Mesenchymal stem cell (in vitro differentiated cells and primary cell): ENCODE measurements at regions not wholly inside any gene's neighbourhood (a gene's known extent, or its start where the extent isn't known, plus 50 kb on each side); places are given as distances from the start of the nearest gene placed in this dataset.

ENCODE experiments used
- DNase-seq: peaks from one replicate; pipeline ENCODE4 v3.0.0-alpha.2; 2013
- H2AFZ ChIP-seq: one replicate; pipeline ENCODE4 v1.6.1; 2013; ENCODE audit warnings: low read depth, mild to moderate bottlenecking, control low read depth, inconsistent platforms, low read length, moderate library complexity
- H2AK5ac ChIP-seq: 2 replicates; pipeline ENCODE4 v1.6.1; 2013; ENCODE audit warnings: low read length, moderate library complexity, mild to moderate bottlenecking, inconsistent platforms; ENCODE audit not compliant: severe bottlenecking
- H2BK120ac ChIP-seq: one replicate; pipeline ENCODE4 v1.6.1; 2013; ENCODE audit warnings: low read depth, mild to moderate bottlenecking, inconsistent platforms, low read length, moderate library complexity
- H2BK12ac ChIP-seq, 2 experiments: one replicate each; pipeline ENCODE4 v1.6.1; 2013; ENCODE audit warnings: inconsistent platforms in 2 of 2, low read length in 2 of 2, mild to moderate bottlenecking in 2 of 2, moderate library complexity in 2 of 2, control low read depth in 1 of 2
- H2BK15ac ChIP-seq: one replicate; pipeline ENCODE4 v1.6.1; 2013; ENCODE audit warnings: mild to moderate bottlenecking, low read depth, inconsistent platforms; ENCODE audit not compliant: poor library complexity, severe bottlenecking
- H2BK5ac ChIP-seq: 2 replicates; pipeline ENCODE4 v1.6.1; 2013; ENCODE audit warnings: low read depth, mild to moderate bottlenecking, low read length, control low read depth, inconsistent platforms; ENCODE audit not compliant: poor library complexity, severe bottlenecking
- H3K14ac ChIP-seq, 2 experiments: one replicate each; pipeline ENCODE4 v1.6.1; 2013; ENCODE audit warnings: inconsistent platforms in 2 of 2, low read length in 2 of 2, control low read depth in 1 of 2, mild to moderate bottlenecking in 1 of 2, moderate library complexity in 1 of 2
- H3K18ac ChIP-seq, 2 experiments: one replicate each; pipeline ENCODE4 v1.6.1; 2013; ENCODE audit warnings: inconsistent platforms in 2 of 2, low read length in 2 of 2, control low read depth in 1 of 2, low read depth in 1 of 2, mild to moderate bottlenecking in 1 of 2
- H3K23ac ChIP-seq, 2 experiments: one replicate each; pipeline ENCODE4 v1.6.1; 2013; ENCODE audit warnings: inconsistent platforms in 2 of 2, low read length in 2 of 2, mild to moderate bottlenecking in 2 of 2, moderate library complexity in 2 of 2, control low read depth in 1 of 2
- H3K27ac ChIP-seq: 2 replicates; pipeline ENCODE4 v1.5.1; 2013; ENCODE audit warnings: mild to moderate bottlenecking, moderate library complexity, low read length, control low read depth, inconsistent platforms; ENCODE audit not compliant: poor library complexity, severe bottlenecking
- H3K27me3 ChIP-seq, 2 experiments: 2 replicates each; pipeline versions ENCODE4 v1.6.1 to v1.7.0; 2013; ENCODE audit warnings: low read length in 2 of 2, mild to moderate bottlenecking in 2 of 2, moderate library complexity in 2 of 2, control low read depth in 1 of 2, inconsistent platforms in 1 of 2; ENCODE audit not compliant: control insufficient read depth in 1 of 2, insufficient read depth in 1 of 2
- H3K36me3 ChIP-seq, 2 experiments: 2 replicates each; pipeline versions ENCODE4 v1.6.1 to v1.7.0; 2013; ENCODE audit warnings: low read length in 2 of 2, control low read depth in 1 of 2, inconsistent platforms in 1 of 2, low read depth in 1 of 2, mild to moderate bottlenecking in 1 of 2; ENCODE audit not compliant: insufficient read depth in 2 of 2, control insufficient read depth in 1 of 2
- H3K4ac ChIP-seq, 2 experiments: one replicate each; pipeline ENCODE4 v1.6.1; 2013; ENCODE audit warnings: inconsistent platforms in 2 of 2, low read length in 2 of 2, mild to moderate bottlenecking in 2 of 2, moderate library complexity in 2 of 2, control low read depth in 1 of 2, low read depth in 1 of 2
- H3K4me1 ChIP-seq: 2 replicates; pipeline ENCODE4 v1.6.1; 2013; ENCODE audit warnings: low read depth, low read length, control low read depth; ENCODE audit not compliant: control insufficient read depth, insufficient read depth
- H3K4me2 ChIP-seq: 2 replicates; pipeline ENCODE4 v1.6.1; 2013; ENCODE audit warnings: low read length, mild to moderate bottlenecking, inconsistent platforms; ENCODE audit not compliant: poor library complexity, severe bottlenecking
- H3K4me3 ChIP-seq, 2 experiments: 2 replicates each; pipeline versions ENCODE4 v1.5.1 to v1.7.0; 2013; ENCODE audit warnings: low read length in 2 of 2, mild to moderate bottlenecking in 2 of 2, control low read depth in 1 of 2, low read depth in 1 of 2; ENCODE audit not compliant: insufficient read depth in 1 of 2
- H3K79me1 ChIP-seq: replicated peaks from 2 replicates; pipeline ENCODE4 v1.6.1; 2013; ENCODE audit warnings: mild to moderate bottlenecking, control low read depth, low read length, inconsistent platforms; ENCODE audit not compliant: poor library complexity, severe bottlenecking
- H3K9ac ChIP-seq: 2 replicates; pipeline ENCODE4 v1.7.0; 2013; ENCODE audit warnings: mild to moderate bottlenecking, low read length, moderate library complexity
- H3K9me3 ChIP-seq: 2 replicates; pipeline ENCODE4 v1.7.0; 2013; ENCODE audit warnings: mild to moderate bottlenecking, low read length; ENCODE audit not compliant: control insufficient read depth
- H4K8ac ChIP-seq: one replicate; pipeline ENCODE4 v1.6.1; 2013; ENCODE audit warnings: inconsistent platforms, mild to moderate bottlenecking, low read length, moderate library complexity
- H4K91ac ChIP-seq: one replicate; pipeline ENCODE4 v1.6.1; 2013; ENCODE audit warnings: mild to moderate bottlenecking, low read length, inconsistent platforms
- WGBS: methylation state at CpG from one replicate; pipeline ENCODE4 v1.1.7; 2013; ENCODE audit warnings: mixed read lengths; 5-methylcytosine and 5-hydroxymethylcytosine counted together

DNA sequence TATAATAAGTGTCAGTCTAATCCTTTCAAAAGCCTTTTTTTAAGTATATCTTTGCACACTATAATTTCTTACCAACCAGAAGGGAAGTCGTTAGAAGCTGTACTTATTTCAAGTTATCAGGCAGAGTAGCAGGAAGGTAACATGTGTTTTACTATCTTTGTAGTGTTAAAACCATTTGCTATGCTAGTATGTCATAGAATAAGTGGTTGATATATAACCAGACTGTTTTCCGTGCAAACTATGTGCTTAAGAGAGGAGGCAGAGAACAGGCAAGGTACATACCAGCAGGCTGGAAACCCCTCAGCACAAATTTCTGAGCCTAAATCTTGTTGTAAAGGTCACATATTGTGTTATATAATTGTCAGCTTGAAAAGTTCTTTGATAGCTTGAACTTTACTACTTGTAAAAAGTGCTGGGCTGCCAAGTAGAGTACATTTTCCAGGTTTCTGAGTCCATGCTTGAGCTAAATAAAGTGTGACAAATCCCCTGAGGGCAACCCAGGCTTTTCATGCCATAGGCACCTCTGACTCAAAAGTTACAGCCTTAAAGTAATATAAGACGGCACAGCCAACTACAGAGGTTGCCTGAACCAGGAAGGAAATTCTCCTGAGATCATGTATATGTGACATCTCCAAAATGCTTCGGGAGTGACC, 1297.4 kb downstream of the PCDH9 start:
- Histone ChIP-seq H3K9me3 (no peaks in the 10 kb centered on the region), H4K91ac (no peak overlapping the region), H3K23ac (no peak overlapping the region), H2BK15ac (no peak overlapping the region), H3K14ac (no peak overlapping the region), H3K36me3 (no peaks in the 10 kb centered on the region), H3K27me3 (no peaks in the 10 kb centered on the region), H3K27ac (no peak overlapping the region), H3K4me1 (no peaks in the 10 kb centered on the region), H3K9ac (no peak overlapping the region), H4K8ac (no peak overlapping the region), H3K4me2 (no peak overlapping the region), H3K18ac (no peak overlapping the region), H3K4me3 (no peak overlapping the region), H2BK120ac (no peak overlapping the region), H2BK5ac (no peak overlapping the region), H2AFZ (no peak overlapping the region), H3K79me1 (no peaks in the 10 kb centered on the region), H3K4ac (no peak overlapping the region), H2BK12ac (no peak overlapping the region), H2AK5ac (no peak overlapping the region)
- DNase-seq = peak; percentile 11
- WGBS = 46% methylated on average over 3 of the region's 4 CpGs

GRCh38 chr13:65932013-65932412, 1298.1 kb downstream of the PCDH9 start:
- Histone ChIP-seq H2AK5ac (no peak overlapping the region), H3K27ac (no peak overlapping the region), H3K4me3 (no peak overlapping the region), H3K79me1 (no peaks in the 10 kb centered on the region), H3K4me2 (no peak overlapping the region), H3K27me3 (no peaks in the 10 kb centered on the region), H3K9ac (no peak overlapping the region), H3K36me3 (no peaks in the 10 kb centered on the region), H2AFZ (no peak overlapping the region), H4K8ac (no peak overlapping the region), H2BK5ac (no peak overlapping the region), H3K18ac (no peak overlapping the region), H3K14ac (no peak overlapping the region), H3K4ac (no peak overlapping the region), H2BK12ac (no peak overlapping the region), H2BK120ac (no peak overlapping the region), H3K9me3 (no peaks in the 10 kb centered on the region), H3K4me1 (no peaks in the 10 kb centered on the region), H2BK15ac (no peak overlapping the region), H4K91ac (no peak overlapping the region), H3K23ac (no peak overlapping the region)
- no peak for DNase-seq
- WGBS = no CpG with 5 or more reads among the region's 2 CpGs

GRCh38 chr13:65929436-65929835, 1300.7 kb downstream of the PCDH9 start:
- Histone ChIP-seq H4K8ac (no peak overlapping the region), H2BK12ac (no peak overlapping the region), H3K36me3 (no peaks in the 10 kb centered on the region), H3K27me3 (no peaks in the 10 kb centered on the region), H3K23ac (no peak overlapping the region), H3K4me3 (no peak overlapping the region), H3K18ac (no peak overlapping the region), H2AFZ (no peak overlapping the region), H4K91ac (no peak overlapping the region), H3K4me2 (no peak overlapping the region), H3K9ac (no peak overlapping the region), H3K14ac (no peak overlapping the region), H3K4ac (no peak overlapping the region), H3K4me1 (no peaks in the 10 kb centered on the region), H2BK5ac (no peak overlapping the region), H2AK5ac (no peak overlapping the region), H2BK15ac (no peak overlapping the region), H3K79me1 (no peaks in the 10 kb centered on the region), H2BK120ac (no peak overlapping the region), H3K9me3 (no peaks in the 10 kb centered on the region), H3K27ac (no peak overlapping the region)
- peak; percentile 17 for DNase-seq
- WGBS = 31% methylated on average over 3 of the region's 3 CpGs

GRCh38 chr13:65926750-65927171, 1303.4 kb downstream of the PCDH9 start:
- DNase-seq = no peak
- H3K9me3 ChIP-seq = no peaks in the 10 kb centered on the region
- no peak overlapping the region for H3K14ac ChIP-seq
- no peaks in the 10 kb centered on the region for H3K27me3 ChIP-seq
- H4K8ac ChIP-seq = no peak overlapping the region
- H2BK15ac ChIP-seq = no peak overlapping the region
- no peak overlapping the region for H3K9ac ChIP-seq
- H2BK120ac ChIP-seq = no peak overlapping the region
- H3K4me3 ChIP-seq = no peak overlapping the region
- H3K4me2 ChIP-seq = no peak overlapping the region
- H2AK5ac ChIP-seq = no peak overlapping the region
- no peak overlapping the region for H3K4ac ChIP-seq
- no peaks in the 10 kb centered on the region for H3K36me3 ChIP-seq
- H3K4me1 ChIP-seq = no peaks in the 10 kb centered on the region
- 41% methylated on average over 7 of the region's 7 CpGs for WGBS
- H2BK12ac ChIP-seq = no peak overlapping the region
- no peaks in the 10 kb centered on the region for H3K79me1 ChIP-seq
- no peak overlapping the region for H3K23ac ChIP-seq
- no peak overlapping the region for H3K18ac ChIP-seq
- H3K27ac ChIP-seq = no peak overlapping the region
- no peak overlapping the region for H4K91ac ChIP-seq
- no peak overlapping the region for H2BK5ac ChIP-seq
- peak overlapping the region; percentile 37 for H2AFZ ChIP-seq
